HS-27A (cell line): ENCODE measurements at regions not wholly inside any gene's neighbourhood (a gene's known extent, or its start where the extent isn't known, plus 50 kb on each side); places are given as distances from the start of the nearest gene placed in this dataset.
A peak's percentile ranks its signal among the peaks of the same experiment; 100 is the strongest.
"Not testable (repeated sequence)": the region's sequence is repeated elsewhere in the genome, so short reads cannot be mapped to it uniquely, and the experiment has no call there.

Source experiments
- DNase-seq: peaks from one replicate; pipeline ENCODE4 v3.0.0-alpha.2; 2012; ENCODE audit warnings: low read depth, missing footprints

- no peak for DNase-seq
Observed at GRCh38 chr9:99632349-99633038, 189.2 kb upstream of the NR4A3 start.

- no peak for DNase-seq
Observed at GRCh38 chr9:99633265-99633664, 188.4 kb upstream of the NR4A3 start.

GRCh38 chr9:99634186-99634585, 187.5 kb upstream of the NR4A3 start:
- no peak for DNase-seq

GRCh38 chr9:99635032-99635431, 186.7 kb upstream of the NR4A3 start:
- peak; percentile 2 for DNase-seq

- DNase-seq = no peak
Observed at GRCh38 chr9:99637641-99638040, 184.0 kb upstream of the NR4A3 start.

GRCh38 chr9:99638971-99639370, 182.7 kb upstream of the NR4A3 start:
- DNase-seq = no peak

- no peak for DNase-seq
Observed at GRCh38 chr9:99647604-99648003, 174.1 kb upstream of the NR4A3 start.

- no peak for DNase-seq
Observed at GRCh38 chr9:99650187-99650874, 171.4 kb upstream of the NR4A3 start.

GRCh38 chr9:99660191-99660636, 161.5 kb upstream of the NR4A3 start:
- no peak for DNase-seq

- DNase-seq = no peak
Observed at GRCh38 chr9:99663297-99663696, 158.4 kb upstream of the NR4A3 start.

GRCh38 chr9:99663856-99664255, 157.8 kb upstream of the NR4A3 start:
- DNase-seq = no peak

GRCh38 chr9:99666571-99666970, 155.1 kb upstream of the NR4A3 start:
- DNase-seq = no peak

- not testable (repeated sequence) for DNase-seq
Observed at GRCh38 chr9:99670886-99671285, 150.8 kb upstream of the NR4A3 start.

GRCh38 chr9:99677281-99677680, 144.4 kb upstream of the NR4A3 start:
- DNase-seq = no peak

GRCh38 chr9:99678566-99678965, 143.1 kb upstream of the NR4A3 start:
- DNase-seq = no peak

- no peak for DNase-seq
Observed at GRCh38 chr9:99680191-99680590, 141.5 kb upstream of the NR4A3 start.

- DNase-seq = no peak
Observed at GRCh38 chr9:99681113-99681512, 140.6 kb upstream of the NR4A3 start.

- no peak for DNase-seq
Observed at GRCh38 chr9:99682378-99682777, 139.3 kb upstream of the NR4A3 start.

GRCh38 chr9:99682870-99683269, 138.8 kb upstream of the NR4A3 start:
- no peak for DNase-seq

- DNase-seq = no peak
Observed at GRCh38 chr9:99690573-99690972, 131.1 kb upstream of the NR4A3 start.

GRCh38 chr9:99693888-99694287, 127.8 kb upstream of the NR4A3 start:
- no peak for DNase-seq

GRCh38 chr9:99694393-99694792, 127.3 kb upstream of the NR4A3 start:
- DNase-seq = no peak

GRCh38 chr9:99699396-99699795, 122.3 kb upstream of the NR4A3 start:
- no peak for DNase-seq

GRCh38 chr9:99712214-99712613, 109.5 kb upstream of the NR4A3 start:
- no peak for DNase-seq
